ENCODE measurements at regions not wholly inside any gene's neighbourhood (a gene's known extent, or its start where the extent isn't known, plus 50 kb on each side); places are given as distances from the start of the nearest gene placed in this dataset.
"Not testable (repeated sequence)": the region's sequence is repeated elsewhere in the genome, so short reads cannot be mapped to it uniquely, and the experiment has no call there.

GRCh38 chr12:47343684-47344567 is 264.2 kb upstream of the AMIGO2 start:
- DNase-seq: no peak

DNA sequence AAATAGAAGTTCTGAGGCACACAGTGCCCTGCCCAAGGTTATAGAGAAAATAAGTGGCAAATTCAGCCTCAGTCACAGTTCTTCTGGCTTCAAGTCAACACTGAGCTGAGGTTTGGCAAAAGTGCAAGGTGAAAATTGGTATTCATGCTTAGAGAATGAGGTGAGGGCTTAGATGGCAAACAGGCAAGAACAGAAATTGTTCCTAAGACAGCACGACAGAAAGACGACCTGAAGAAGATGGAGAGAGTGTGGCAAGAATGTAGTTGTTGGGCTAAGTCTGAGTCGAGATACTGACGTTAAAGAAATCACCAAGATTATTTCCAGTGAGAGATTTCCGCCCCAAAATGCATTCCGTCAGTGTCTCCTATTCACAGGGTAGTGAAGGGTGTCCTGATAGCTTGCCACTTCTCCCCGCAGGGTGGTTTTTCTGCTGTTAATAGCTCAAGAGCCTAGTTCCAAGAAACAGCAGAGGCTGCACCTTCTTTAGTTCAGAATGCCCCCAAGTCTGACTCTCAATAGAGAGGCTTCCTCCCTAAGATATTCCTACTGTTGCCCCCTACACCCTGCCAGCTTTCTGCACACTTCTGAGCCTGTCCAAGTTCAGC is 260.8 kb upstream of the AMIGO2 start:
- no peak for DNase-seq

GRCh38 chr12:47337581-47337980 is 257.8 kb upstream of the AMIGO2 start:
- no peak for DNase-seq

- DNase-seq: not testable (repeated sequence)
These were observed 253.6 kb upstream of the AMIGO2 start for GRCh38 chr12:47333271-47333858.

DNA sequence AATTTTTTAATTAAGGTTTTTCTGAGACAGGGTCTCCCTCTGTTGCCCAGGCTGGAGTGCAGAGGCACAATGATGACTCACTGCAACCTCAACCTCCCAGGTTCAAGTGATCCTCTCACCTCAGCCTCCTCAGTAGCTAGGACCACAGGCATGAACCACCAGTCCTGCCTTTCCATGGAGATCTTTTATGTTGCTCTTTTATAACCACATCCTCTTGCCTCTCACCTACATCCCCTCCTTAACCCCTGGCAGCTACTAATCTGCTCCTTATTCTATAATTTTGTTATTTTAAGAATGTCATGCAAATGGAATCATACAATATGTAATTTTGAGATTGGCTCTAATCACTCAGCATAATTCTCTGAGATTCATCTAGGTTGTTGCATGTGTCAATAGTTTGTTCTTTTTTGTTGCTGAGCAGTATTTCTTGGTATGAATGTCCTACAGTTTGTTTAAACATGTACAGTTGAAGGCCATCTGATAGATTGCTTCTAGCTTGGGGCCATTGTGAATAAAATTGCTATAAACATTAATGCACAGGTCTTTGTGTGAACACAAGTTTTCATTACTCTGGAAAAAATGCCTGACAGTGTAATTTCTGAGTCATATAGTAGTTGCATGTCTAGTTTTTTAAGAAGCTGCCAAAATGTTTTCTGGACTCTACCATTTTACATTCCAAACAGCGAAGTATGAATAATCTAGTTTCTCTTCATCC is 249.2 kb upstream of the AMIGO2 start:
- DNase-seq: no peak

DNA sequence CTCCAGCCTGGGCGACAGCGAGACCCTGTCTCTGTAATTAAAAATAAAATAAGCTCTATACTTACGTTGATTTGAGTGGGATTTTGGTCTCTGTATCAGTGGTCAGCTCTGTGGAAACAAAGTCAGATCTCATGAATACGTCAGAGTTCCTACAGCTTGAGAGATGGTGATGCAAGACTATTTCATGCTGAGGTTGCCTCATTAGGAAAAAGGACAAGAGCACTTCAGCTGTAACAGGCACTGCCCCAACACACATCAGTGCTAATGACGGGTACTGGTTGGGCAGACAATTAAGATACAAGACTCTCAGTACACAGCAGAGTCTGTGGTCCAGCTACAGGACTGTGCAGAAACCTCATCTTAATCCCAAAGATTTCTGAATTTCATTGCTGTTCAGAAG is 246.4 kb upstream of the AMIGO2 start:
- DNase-seq: no peak

DNA sequence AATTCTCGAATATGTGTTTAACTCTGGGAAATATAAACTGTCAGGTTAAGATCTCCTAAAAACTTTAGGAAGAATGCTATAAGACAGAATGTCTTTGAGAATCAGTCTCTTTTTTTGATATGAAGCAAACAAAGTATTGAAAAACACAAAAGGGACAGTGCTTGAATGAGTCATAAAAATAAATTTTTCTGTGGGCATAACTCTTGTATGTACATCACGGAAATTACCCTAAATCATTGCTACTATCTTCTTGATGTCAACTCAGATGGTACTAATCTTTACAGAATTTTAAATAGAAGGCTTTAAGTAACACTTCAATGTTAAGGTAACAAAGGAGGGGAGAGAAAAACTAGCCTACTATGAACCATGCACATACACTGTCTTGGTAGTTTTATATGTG is 244.0 kb upstream of the AMIGO2 start:
- DNase-seq: no peak

DNA sequence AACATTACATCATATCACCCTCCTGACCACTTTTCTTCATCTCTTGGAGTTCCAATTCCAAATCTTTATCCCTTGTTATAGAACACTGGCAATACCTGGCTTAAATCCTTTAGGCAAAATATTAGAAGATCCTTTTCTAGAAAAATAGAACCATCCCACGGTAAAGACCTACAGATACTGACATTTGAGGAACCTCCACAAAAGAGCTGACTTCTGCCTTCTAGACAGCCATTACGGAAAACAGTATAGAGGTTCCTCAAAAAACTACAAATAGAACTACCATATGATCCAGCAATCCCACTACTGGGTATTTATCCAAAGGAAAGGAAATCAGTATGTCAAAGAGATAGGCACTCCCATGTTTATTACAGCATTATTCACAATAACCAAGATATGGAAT is 241.7 kb upstream of the AMIGO2 start:
- DNase-seq: no peak

GRCh38 chr12:47319746-47320145 is 240.0 kb upstream of the AMIGO2 start:
- DNase-seq: no peak

DNA sequence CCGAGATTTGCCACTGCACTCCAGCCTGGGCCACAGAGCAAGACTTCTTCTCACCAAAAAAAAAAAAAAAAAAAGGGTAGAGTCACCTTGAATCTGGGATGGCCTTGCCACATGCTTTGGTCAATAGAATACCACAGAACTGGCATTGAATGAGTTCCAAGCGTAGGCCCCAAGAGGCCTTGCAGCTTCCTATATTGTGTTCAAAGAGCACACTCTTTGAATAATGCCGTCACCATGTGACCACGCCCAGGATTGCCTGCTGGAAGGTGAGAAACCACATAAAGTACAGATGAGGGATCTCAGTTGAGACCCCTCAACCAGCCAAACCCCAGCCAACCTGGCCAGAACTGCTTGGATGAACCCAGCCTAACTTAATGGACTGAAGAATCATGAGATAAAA is 239.2 kb upstream of the AMIGO2 start:
- DNase-seq: no peak

DNA sequence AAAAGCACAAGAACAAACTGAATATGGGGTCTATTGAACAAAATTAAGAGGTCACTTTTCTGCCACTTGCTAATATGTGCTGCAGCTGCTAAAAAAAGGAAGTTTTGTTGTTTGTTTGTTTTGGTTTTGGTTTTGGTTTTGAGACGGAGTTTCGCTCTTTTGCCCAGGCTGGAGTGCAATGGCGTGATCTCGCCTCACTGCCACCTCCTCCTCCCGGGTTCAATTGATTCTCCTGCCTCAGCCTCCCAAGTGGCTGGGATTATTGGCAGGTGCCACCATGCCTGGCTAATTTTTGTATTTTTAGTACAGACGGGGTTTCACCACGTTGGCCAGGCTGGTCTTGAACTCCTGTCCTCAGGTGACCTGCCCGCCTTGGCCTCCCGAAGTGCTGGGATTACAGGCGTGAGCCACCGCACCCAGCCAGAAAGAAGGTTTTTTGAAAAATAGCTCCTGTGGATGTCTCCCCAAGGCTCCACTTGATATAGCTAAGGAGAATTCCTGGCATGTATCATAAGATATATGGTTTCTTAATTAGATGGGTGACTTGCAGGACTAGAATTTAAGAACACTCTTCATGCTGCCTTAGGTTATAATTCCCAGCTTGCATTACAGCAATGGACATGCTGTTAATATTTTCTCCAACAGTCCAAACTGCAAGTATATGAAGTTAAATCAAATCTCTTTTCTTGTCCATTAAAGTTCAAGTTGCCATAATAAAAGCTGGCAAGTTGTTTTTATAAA is 237.6 kb upstream of the AMIGO2 start:
- no peak for DNase-seq

GRCh38 chr12:47316609-47317049 is 236.9 kb upstream of the AMIGO2 start:
- DNase-seq: no peak

GRCh38 chr12:47314996-47315395 is 235.2 kb upstream of the AMIGO2 start:
- DNase-seq: no peak

GRCh38 chr12:47312808-47313426 is 233.2 kb upstream of the AMIGO2 start:
- DNase-seq: no peak

- DNase-seq: no peak
These were observed 232.4 kb upstream of the AMIGO2 start for GRCh38 chr12:47312147-47312546.

DNA sequence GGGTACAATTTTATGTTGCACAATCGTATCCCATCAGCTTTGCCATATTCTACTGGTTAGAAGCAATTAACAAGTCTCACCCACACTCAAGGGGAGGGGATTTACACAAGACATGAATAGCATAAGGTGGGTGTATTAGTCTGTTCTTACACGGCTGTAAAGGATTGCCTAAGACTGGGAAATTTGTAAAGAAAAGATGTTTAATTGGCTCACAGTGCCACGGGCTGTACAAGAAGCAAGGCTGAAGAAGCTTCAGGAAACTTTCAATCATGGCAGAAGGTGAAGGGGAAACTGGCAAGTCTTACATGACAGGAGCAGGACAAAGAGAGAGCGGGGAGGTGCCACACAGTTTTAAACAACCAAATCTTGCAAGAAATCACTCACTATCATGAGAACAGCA is 231.8 kb upstream of the AMIGO2 start:
- no peak for DNase-seq

GRCh38 chr12:47311010-47311409 is 231.3 kb upstream of the AMIGO2 start:
- no peak for DNase-seq

GRCh38 chr12:47308672-47309071 is 228.9 kb upstream of the AMIGO2 start:
- no peak for DNase-seq

GRCh38 chr12:47307680-47308399 is 228.1 kb upstream of the AMIGO2 start:
- DNase-seq: peak; percentile 17

DNA sequence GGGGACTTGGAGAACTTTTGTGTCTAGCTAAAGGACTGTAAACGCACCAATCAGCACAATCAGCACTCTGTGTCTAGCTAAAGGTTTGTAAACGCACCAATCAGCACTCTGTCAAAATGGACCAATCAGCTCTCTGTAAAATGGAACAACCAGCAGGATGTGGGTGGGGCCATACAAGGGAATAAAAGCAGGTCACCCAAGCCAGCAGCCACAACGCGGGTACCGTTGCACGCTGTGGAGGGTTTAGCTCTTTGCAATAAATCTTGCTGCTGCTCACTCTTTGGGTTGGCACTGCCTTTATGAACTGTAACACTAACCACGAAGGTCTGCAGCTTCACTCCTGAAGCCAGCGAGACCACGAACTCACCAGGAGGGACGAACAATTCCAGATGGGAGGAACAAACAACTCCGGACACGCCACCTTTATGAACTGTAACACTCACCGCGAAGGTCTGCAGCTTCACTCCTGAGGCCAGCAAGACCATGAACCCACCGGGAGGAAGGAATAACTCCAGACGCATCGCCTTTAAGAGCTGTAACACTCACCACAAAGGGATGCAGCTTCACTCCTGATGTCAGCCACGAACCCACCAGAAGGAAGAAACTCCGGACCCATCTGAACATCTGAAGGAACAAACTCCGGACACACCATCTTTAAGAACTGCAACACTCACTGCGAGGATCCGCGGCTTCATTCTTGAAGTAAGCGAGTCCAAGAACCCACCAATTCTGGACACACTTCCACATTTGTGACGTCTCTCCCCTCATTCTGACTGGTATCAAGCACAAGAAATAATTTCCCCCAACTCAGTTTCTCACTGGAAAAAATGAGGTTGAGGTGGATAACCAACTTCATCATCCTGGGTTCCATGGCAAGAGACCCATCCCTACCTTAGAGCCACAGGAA is 227.3 kb upstream of the AMIGO2 start:
- peak; percentile 27 for DNase-seq

All from T-helper 9 cell (primary cell).